ENCODE measurements at regions not wholly inside any gene's neighbourhood (a gene's known extent, or its start where the extent isn't known, plus 50 kb on each side); places are given as distances from the start of the nearest gene placed in this dataset.

GRCh38 chr9:15007698-15008097, 97.5 kb upstream of the FREM1 start:
- TF ChIP-seq GABPA (IDR thresholded peaks at IDR 0.05 in 1 of 2, conservative IDR thresholded peaks at IDR 0.05 in 1 of 2) (no peak), HNF4G (IDR thresholded peaks at IDR 0.05) (no peak), ATF3 (IDR thresholded peaks at IDR 0.05) (no peak), FOXA2 (IDR thresholded peaks at IDR 0.05) (no peak), EGR1 (IDR thresholded peaks at IDR 0.05; ENCODE audit: low read depth in 2 of 2) (no peak), HNF4A (conservative IDR thresholded peaks at IDR 0.05) (no peak), FOXA1 (IDR thresholded peaks at IDR 0.05) (no peak), RXRA (IDR thresholded peaks at IDR 0.05) (no peak), MAX (IDR thresholded peaks at IDR 0.05) (no peak), NR2F2 (IDR thresholded peaks at IDR 0.05) (no peak), ZBTB33 (IDR thresholded peaks at IDR 0.05) (no peak), YY1 (IDR thresholded peaks at IDR 0.05) (no peak), JUND (IDR thresholded peaks at IDR 0.05) (no peak), REST (IDR thresholded peaks at IDR 0.05) (no peak), SP1 (IDR thresholded peaks at IDR 0.05) (no peak)
- TF ChIP-seq, protein P1, sequence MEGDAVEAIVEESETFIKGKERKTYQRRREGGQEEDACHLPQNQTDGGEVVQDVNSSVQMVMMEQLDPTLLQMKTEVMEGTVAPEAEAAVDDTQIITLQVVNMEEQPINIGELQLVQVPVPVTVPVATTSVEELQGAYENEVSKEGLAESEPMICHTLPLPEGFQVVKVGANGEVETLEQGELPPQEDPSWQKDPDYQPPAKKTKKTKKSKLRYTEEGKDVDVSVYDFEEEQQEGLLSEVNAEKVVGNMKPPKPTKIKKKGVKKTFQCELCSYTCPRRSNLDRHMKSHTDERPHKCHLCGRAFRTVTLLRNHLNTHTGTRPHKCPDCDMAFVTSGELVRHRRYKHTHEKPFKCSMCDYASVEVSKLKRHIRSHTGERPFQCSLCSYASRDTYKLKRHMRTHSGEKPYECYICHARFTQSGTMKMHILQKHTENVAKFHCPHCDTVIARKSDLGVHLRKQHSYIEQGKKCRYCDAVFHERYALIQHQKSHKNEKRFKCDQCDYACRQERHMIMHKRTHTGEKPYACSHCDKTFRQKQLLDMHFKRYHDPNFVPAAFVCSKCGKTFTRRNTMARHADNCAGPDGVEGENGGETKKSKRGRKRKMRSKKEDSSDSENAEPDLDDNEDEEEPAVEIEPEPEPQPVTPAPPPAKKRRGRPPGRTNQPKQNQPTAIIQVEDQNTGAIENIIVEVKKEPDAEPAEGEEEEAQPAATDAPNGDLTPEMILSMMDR (IDR thresholded peaks at IDR 0.05; ENCODE audit: low read depth, low read length, missing input control) = no peak
- Histone ChIP-seq H3K27ac (ENCODE audit: low read depth in 1 of 2, low read length in 2 of 2) (no peak overlapping the region), H3K27me3 (ENCODE audit: control insufficient read depth in 4 of 4, insufficient read depth in 4 of 4, low read length in 3 of 4) (no peaks in the 10 kb centered on the region), H3K4me3 (ENCODE audit: low read depth in 1 of 3, low read length in 3 of 3) (no peak overlapping the region), H3K9ac (ENCODE audit: low read depth in 1 of 2, low read length in 2 of 2) (no peak overlapping the region), H3K4me1 (ENCODE audit: control insufficient read depth in 4 of 4, insufficient read depth in 4 of 4, low read length in 3 of 4) (no peaks in the 10 kb centered on the region), H3K9me3 (ENCODE audit: control insufficient read depth in 4 of 4, low read length in 3 of 4) (no peaks in the 10 kb centered on the region), H3K36me3 (ENCODE audit: control insufficient read depth in 4 of 4, insufficient read depth in 3 of 4, low read depth in 1 of 4, low read length in 3 of 4) (no peaks in the 10 kb centered on the region)
- 23% methylated on average over 1 of the region's 1 CpG for WGBS
- DNase-seq (ENCODE audit: low spot score) = no peak

DNA sequence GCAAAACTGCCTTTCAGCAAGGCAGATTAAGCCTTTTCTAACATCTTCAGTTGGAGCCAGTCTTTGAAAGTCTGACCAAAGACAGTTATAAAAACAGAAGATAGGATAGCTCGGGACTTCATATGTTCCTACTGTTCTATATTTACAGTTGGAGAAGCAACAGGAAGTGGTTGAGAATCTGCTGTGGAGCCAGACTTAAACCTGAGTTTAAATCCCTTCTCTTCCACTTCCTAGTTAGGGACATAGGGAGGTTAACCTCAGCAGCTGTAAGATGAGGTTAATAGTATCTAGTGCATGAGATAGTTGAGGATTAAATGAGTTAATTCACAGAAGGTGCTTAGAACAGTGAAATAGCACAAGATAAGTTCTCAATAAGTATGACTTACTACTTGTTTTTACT, 84.5 kb upstream of the FREM1 start:
- Histone ChIP-seq H3K27ac (ENCODE audit: low read depth in 1 of 2, low read length in 2 of 2) (no peak overlapping the region), H3K9ac (ENCODE audit: low read depth in 1 of 2, low read length in 2 of 2) (no peak overlapping the region), H3K9me3 (ENCODE audit: control insufficient read depth in 4 of 4, low read length in 3 of 4) (peaks cover 0 to 4% (median 0%) of the 10 kb centered on the region in 4 donors), H3K4me3 (ENCODE audit: low read depth in 1 of 3, low read length in 3 of 3) (no peak overlapping the region), H3K4me1 (ENCODE audit: control insufficient read depth in 4 of 4, insufficient read depth in 4 of 4, low read length in 3 of 4) (peaks cover 0 to 6% (median 5%) of the 10 kb centered on the region in 4 donors), H3K36me3 (ENCODE audit: control insufficient read depth in 4 of 4, insufficient read depth in 3 of 4, low read depth in 1 of 4, low read length in 3 of 4) (no peaks in the 10 kb centered on the region), H3K27me3 (ENCODE audit: control insufficient read depth in 4 of 4, insufficient read depth in 4 of 4, low read length in 3 of 4) (peaks cover 0 to 3% (median 0%) of the 10 kb centered on the region in 4 donors)
- WGBS = 60% methylated on average over 1 of the region's 1 CpG
- TF ChIP-seq MAX (IDR thresholded peaks at IDR 0.05) (no peak), FOXA2 (IDR thresholded peaks at IDR 0.05) (no peak)
- DNase-seq (ENCODE audit: low spot score) = no peak

Data from liver (tissue), 8 donors.